G401 (cell line): ENCODE measurements at regions not wholly inside any gene's neighbourhood (a gene's known extent, or its start where the extent isn't known, plus 50 kb on each side); places are given as distances from the start of the nearest gene placed in this dataset.
"Not testable (repeated sequence)": the region's sequence is repeated elsewhere in the genome, so short reads cannot be mapped to it uniquely, and the experiment has no call there.

ENCODE experiments used
- DNase-seq: peaks from one replicate; pipeline ENCODE4 v3.0.0-alpha.2; 2015; ENCODE audit warnings: low spot score
- in situ Hi-C: cut with HindIII; loops from 2 replicates; pipeline ENCODE4 v1.10.0; 2016; ENCODE audit warnings: low sequenced_read_pairs, mixed read lengths

GRCh38 chrX:26511589-26512363 lies 295.8 kb downstream of the MAGEB5 start:
- in situ Hi-C loops = no loop called here

GRCh38 chrX:26470941-26471340 lies 255.0 kb downstream of the MAGEB5 start:
- in situ Hi-C loops = no loop called here
- no peak for DNase-seq

More at GRCh38 chrX:26511589-26512363, 295.8 kb downstream of the MAGEB5 start:
- DNase-seq = no peak

GRCh38 chrX:26466387-26466786 lies 250.4 kb downstream of the MAGEB5 start:
- DNase-seq = no peak
- in situ Hi-C loops = no loop called here

GRCh38 chrX:26445288-26445687 lies 229.3 kb downstream of the MAGEB5 start:
- DNase-seq = no peak
- in situ Hi-C loops = no loop called here

- in situ Hi-C loops, DNase-seq: not testable (repeated sequence)
Observed at GRCh38 chrX:26444417-26444816, 228.4 kb downstream of the MAGEB5 start.

- in situ Hi-C loops = no loop called here
- DNase-seq = peak; percentile 14
Observed at GRCh38 chrX:26442340-26442739, 226.4 kb downstream of the MAGEB5 start.

- no peak for DNase-seq
- in situ Hi-C loops = no loop called here
Observed at GRCh38 chrX:26414534-26414933, 198.6 kb downstream of the MAGEB5 start.

GRCh38 chrX:26411045-26411444 lies 195.1 kb downstream of the MAGEB5 start:
- no peak for DNase-seq
- in situ Hi-C loops = no loop called here

GRCh38 chrX:26409636-26410035 lies 193.7 kb downstream of the MAGEB5 start:
- in situ Hi-C loops = no loop called here
- no peak for DNase-seq

GRCh38 chrX:26387906-26388305 lies 171.9 kb downstream of the MAGEB5 start:
- no peak for DNase-seq
- in situ Hi-C loops = no loop called here

GRCh38 chrX:26376037-26376708 lies 160.2 kb downstream of the MAGEB5 start:
- in situ Hi-C loops = no loop called here
- DNase-seq = no peak

GRCh38 chrX:26375346-26375745 lies 159.4 kb downstream of the MAGEB5 start:
- DNase-seq = no peak

GRCh38 chrX:26373829-26374228 lies 157.9 kb downstream of the MAGEB5 start:
- in situ Hi-C loops = no loop called here
- DNase-seq = no peak

More at GRCh38 chrX:26375346-26375745, 159.4 kb downstream of the MAGEB5 start:
- in situ Hi-C loops = no loop called here

GRCh38 chrX:26352891-26353430 lies 137.0 kb downstream of the MAGEB5 start:
- no peak for DNase-seq
- in situ Hi-C loops = no loop called here

GRCh38 chrX:26347171-26347570 lies 131.2 kb downstream of the MAGEB5 start:
- in situ Hi-C loops = no loop called here
- DNase-seq = no peak

- in situ Hi-C loops = no loop called here
- DNase-seq = no peak
Observed at GRCh38 chrX:26334232-26334631, 118.3 kb downstream of the MAGEB5 start.

GRCh38 chrX:26328608-26329319 lies 112.8 kb downstream of the MAGEB5 start:
- no peak for DNase-seq
- in situ Hi-C loops = no loop called here

- in situ Hi-C loops = no loop called here
- DNase-seq = no peak
Observed at GRCh38 chrX:26309262-26309661, 93.3 kb downstream of the MAGEB5 start.

GRCh38 chrX:26295425-26295824 lies 79.5 kb downstream of the MAGEB5 start:
- in situ Hi-C loops = no loop called here
- no peak for DNase-seq

- in situ Hi-C loops = no loop called here
- DNase-seq = no peak
Observed at GRCh38 chrX:26286836-26287235, 70.9 kb downstream of the MAGEB5 start.
